ENCODE measurements at regions not wholly inside any gene's neighbourhood (a gene's known extent, or its start where the extent isn't known, plus 50 kb on each side); places are given as distances from the start of the nearest gene placed in this dataset.

DNA sequence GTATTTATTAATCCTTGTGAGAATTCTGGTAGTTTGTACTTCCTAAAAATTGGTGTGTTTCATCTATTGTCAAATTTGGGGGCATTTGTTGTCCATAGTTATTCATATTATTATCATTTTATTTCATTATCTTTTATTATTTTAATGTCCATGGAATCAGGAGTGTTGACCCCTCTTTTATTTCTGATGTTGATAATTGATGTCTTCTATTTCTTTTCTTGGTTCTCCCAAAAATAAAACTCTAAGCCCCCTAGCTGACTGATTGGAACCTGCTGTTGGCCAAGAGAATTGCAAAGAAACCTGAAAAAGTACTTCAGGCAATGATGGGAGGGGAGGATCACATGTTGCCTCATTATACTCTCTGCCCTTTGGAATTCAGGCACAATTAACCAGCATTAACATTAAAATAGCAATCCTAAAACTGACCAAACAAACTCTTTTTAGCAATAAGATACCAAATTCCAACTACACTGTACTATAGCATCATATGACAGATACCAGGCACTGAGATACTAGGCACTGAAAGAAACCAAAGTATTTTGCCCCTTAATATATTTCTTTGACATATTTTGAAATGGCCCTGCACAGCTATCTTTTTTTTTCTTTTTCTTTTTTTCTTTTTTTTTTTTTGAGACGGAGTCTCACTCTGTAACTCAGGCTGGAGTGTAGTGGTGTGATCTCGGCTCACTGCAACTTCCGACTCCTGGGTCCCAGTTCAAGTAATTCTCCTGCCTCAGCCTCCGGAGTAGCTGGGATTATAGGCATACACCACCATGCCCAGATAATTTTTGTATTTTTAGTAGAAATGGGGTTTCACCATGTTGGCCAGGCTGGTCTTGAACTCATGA lies 1097.2 kb upstream of the CNTNAP5 start:
- no peak for ATAC-seq (ENCODE audit: low FRiP score)
- TF ChIP-seq, protein P1, sequence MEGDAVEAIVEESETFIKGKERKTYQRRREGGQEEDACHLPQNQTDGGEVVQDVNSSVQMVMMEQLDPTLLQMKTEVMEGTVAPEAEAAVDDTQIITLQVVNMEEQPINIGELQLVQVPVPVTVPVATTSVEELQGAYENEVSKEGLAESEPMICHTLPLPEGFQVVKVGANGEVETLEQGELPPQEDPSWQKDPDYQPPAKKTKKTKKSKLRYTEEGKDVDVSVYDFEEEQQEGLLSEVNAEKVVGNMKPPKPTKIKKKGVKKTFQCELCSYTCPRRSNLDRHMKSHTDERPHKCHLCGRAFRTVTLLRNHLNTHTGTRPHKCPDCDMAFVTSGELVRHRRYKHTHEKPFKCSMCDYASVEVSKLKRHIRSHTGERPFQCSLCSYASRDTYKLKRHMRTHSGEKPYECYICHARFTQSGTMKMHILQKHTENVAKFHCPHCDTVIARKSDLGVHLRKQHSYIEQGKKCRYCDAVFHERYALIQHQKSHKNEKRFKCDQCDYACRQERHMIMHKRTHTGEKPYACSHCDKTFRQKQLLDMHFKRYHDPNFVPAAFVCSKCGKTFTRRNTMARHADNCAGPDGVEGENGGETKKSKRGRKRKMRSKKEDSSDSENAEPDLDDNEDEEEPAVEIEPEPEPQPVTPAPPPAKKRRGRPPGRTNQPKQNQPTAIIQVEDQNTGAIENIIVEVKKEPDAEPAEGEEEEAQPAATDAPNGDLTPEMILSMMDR (IDR thresholded peaks at IDR 0.05): no peak
- DNase-seq (ENCODE audit: low spot score): no peak

DNA sequence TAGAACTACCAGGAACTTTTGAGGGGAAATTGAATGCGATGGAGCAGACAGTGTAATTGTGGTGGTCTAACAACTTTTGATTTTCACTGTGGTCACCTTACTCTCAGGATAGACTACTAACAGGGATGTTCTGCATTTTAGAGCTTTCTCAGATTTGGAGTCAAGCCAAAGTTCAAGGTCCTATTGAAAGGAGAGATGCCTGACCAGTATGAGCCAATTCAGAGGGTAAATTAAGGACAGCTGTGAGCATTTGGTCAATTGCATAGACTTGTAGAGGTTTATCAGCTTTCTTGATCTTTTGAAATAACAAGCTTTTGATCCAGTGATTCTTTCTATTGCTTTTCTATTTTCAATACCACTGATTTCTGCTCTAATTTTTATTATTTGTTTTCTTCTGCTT lies 1095.7 kb upstream of the CNTNAP5 start:
- TF ChIP-seq, protein P1 (IDR thresholded peaks at IDR 0.05): no peak
- DNase-seq (ENCODE audit: low spot score) (no peak), ATAC-seq (ENCODE audit: low FRiP score) (no peak)

DNA sequence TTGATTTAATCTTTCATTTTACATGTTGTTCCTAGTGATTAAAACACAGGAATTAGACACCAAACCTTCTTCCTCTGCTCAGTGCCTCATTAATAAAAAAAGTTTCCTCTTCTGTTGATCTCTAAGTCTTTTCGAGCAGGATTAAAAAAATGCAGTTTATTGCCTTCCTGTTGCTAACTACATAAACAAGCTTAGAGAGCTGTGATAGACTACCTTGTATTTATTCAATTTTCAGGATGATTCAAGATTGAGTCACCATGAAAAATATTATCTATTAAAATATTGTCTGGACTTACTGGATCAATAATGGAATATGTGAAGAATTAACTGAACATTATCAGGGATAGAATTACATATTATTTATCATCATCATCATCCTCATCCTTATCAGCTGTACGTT lies 1089.6 kb upstream of the CNTNAP5 start:
- ATAC-seq (ENCODE audit: low FRiP score): no peak
- no peak for DNase-seq (ENCODE audit: low spot score)
- TF ChIP-seq, protein P1 (IDR thresholded peaks at IDR 0.05): no peak

DNA sequence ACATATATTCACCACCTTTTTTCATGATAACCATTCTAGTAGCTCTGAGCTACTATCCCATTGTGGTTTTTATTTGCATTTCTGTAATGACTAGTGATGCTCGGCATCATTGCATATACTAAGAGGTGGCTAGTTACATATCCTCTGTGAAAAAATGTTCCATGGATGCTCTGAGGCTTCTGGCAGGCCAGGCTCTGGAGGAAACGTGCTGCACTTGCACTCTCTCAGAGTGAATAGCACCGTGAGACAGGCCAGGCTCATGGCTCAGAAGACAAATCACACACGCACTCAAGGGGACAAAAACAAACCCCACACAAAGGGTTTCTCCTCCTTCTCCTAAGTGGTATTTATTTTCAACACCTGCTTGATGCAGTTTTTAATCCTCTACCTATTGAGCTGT lies 1085.3 kb upstream of the CNTNAP5 start:
- DNase-seq (ENCODE audit: low spot score) (no peak), ATAC-seq (ENCODE audit: low FRiP score) (no peak)
- TF ChIP-seq, protein P1 (IDR thresholded peaks at IDR 0.05): no peak

DNA sequence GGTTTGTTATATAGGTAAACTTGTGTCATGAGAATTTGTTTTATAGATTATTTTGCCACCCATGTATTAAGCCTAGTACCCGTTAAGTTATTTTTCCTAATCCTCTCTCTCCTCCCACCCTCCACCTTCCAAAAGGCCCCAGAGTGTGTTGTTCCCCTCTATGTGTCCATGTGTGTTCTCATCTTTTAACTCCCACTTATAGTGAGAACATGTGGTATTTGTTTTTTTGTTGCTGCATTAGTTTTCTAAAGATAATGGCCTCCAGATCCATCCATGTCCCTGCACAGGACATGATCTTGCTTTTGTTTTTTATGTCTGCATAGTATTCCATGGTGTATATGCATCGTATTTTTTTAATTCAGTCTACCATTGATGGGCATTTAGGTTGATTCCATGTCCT lies 1075.6 kb upstream of the CNTNAP5 start:
- TF ChIP-seq, protein P1 (IDR thresholded peaks at IDR 0.05): no peak
- no peak for ATAC-seq (ENCODE audit: low FRiP score)
- DNase-seq (ENCODE audit: low spot score): no peak

DNA sequence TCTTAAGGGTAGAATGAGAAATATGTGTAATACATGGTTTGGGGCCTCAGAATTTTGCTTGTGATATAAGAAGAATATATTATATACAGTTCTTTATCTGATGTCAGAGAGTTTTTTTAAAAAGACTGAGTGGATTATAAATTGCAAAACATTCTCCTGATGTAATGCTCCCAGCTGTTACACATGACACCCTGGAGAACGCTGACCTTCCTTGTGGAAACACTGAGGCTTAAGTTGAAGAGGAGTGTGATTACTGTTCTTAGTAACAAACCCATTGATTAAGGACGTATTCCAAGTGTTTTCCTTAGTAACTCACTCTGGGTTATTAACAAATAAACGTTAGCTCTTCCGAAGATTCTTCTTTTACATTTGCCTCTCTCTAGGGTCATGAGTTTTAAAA lies 1069.3 kb upstream of the CNTNAP5 start:
- TF ChIP-seq, protein P1 (IDR thresholded peaks at IDR 0.05): no peak
- no peak for ATAC-seq (ENCODE audit: low FRiP score)
- no peak for DNase-seq (ENCODE audit: low spot score)

Measured in omental fat pad (tissue), 3 donors.